Left kidney (tissue), 1 donor: ENCODE measurements at regions not wholly inside any gene's neighbourhood (a gene's known extent, or its start where the extent isn't known, plus 50 kb on each side); places are given as distances from the start of the nearest gene placed in this dataset.
"Not testable (repeated sequence)": the region's sequence is repeated elsewhere in the genome, so short reads cannot be mapped to it uniquely, and the experiment has no call there.

Experiments used
- DNase-seq: peaks from one replicate; pipeline ENCODE4 v3.0.0-alpha.2; 2013

- DNase-seq = not testable (repeated sequence)
These were observed 50.2 kb upstream of the FCGR2A start for GRCh38 chr1:161454865-161455707.

DNA sequence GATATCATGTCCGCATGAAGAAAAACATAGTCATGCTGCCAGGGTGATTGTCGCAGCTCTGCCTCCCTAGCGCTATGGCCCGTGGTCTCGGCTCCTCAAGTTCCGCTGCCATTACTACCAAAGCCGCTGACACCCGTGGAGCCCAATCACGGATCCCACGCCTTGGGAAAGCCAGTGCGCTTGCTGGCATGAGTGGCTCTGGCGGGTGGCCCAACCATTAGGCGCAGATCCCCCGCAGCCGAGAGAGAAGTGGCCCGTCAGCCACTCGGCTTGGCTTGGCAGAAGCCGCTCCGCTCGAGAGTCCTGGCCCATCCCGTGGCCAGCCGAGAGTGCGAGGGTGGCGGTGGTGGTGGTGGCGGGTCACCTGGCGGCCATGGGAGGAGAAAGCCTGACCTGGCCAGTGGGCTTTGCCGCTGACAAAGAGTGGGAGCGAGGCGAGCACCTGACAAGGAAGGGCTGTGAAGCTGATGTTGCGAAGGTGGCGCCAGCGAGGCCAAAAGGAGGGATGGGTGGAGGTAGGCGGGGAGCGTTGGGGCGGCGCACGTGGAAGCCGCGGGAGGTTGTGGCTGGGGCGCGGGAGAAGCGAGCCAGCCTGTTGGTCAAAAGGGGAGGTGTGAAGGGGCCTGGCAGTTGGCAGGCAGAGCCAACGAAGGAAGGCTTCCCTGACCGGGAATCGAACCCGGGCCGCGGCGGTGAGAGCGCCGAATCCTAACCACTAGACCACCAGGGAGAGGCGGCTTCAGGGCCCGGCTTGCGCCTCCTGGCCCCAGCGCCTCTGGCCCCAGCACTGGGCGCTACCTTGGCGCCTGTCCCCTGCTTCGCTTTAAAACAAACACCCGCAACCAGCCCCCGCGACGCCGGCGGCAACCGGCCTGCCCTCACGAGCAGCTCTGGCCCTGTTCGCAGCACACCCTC lies 51.0 kb upstream of the FCGR2A start:
- not testable (repeated sequence) for DNase-seq

DNA sequence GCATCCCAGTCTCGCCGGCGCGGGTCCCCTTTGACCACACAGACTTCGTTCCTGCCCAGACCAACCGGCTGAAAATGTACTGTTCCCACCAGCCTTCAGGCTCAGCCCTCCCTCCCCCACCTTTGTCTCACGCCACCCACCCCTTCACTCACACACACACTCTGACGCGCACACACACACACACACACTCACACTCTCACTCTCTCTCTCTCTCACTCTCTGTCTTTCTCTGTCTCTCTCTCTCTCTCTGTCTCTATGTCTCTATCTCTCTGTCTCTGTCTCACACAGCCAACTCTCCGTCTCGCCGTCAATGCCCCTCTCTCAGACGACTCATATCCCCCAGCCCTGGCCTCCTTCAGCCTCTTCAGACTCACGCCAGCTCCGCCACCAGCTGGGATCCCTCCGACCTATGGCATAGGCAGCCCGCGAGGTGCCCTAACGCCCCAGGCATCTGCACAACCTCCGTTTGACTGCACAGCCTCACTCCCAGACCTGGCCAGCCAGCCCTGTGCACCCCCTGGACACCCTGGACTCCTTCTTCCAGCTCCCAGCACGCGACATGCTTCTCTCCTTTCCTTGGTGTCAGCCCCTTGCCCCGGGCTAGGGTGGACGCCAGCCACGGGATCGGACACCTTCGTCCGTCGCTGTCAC lies 53.4 kb upstream of the FCGR2A start:
- DNase-seq = not testable (repeated sequence)

GRCh38 chr1:161447760-161448332 lies 57.4 kb upstream of the FCGR2A start:
- DNase-seq = not testable (repeated sequence)

GRCh38 chr1:161447040-161447759 lies 58.1 kb upstream of the FCGR2A start:
- not testable (repeated sequence) for DNase-seq

- not testable (repeated sequence) for DNase-seq
These were observed 60.5 kb upstream of the FCGR2A start for GRCh38 chr1:161444725-161445124.

DNA sequence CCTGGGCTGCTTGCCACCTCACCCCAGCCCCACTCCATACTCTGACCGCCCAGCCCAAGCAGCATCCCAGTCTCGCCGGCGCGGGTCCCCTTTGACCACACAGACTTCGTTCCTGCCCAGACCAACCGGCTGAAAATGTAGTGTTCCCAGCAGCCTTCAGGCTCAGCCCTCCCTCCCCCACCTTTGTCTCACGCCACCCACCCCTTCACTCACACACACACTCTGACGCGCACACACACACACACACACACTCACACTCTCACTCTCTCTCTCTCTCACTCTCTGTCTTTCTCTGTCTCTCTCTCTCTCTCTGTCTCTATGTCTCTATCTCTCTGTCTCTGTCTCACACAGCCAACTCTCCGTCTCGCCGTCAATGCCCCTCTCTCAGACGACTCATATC lies 61.0 kb upstream of the FCGR2A start:
- not testable (repeated sequence) for DNase-seq

- peak; percentile 59 for DNase-seq
These were observed 64.9 kb upstream of the FCGR2A start for GRCh38 chr1:161440312-161440894.

- no peak for DNase-seq
These were observed 65.7 kb upstream of the FCGR2A start for GRCh38 chr1:161439280-161440232.

DNA sequence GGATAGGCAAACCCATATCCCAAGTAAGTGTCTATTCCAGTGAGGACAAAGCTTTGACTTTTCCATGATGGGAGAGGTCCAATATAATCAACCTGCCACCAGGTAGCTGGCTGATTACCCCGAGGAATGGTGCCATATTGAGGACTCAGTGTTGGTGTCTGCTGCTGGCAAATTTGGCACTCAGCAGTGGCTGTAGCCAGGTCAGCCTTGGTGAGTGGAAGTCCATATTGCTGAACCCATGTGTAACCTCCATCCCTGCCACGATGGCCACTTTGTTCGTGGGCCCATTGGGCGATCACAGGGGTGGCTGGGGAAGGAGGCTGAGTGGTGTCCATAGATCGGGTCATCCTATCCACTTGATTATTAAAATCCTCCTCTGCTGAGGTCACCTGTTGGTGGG lies 65.5 kb upstream of the CFAP126 start:
- DNase-seq = not testable (repeated sequence)

GRCh38 chr1:161432091-161432490 lies 64.4 kb upstream of the CFAP126 start:
- DNase-seq = no peak

- no peak for DNase-seq
These were observed 60.2 kb upstream of the CFAP126 start for GRCh38 chr1:161427733-161428516.

- DNase-seq = not testable (repeated sequence)
These were observed 55.2 kb upstream of the CFAP126 start for GRCh38 chr1:161422914-161423313.

DNA sequence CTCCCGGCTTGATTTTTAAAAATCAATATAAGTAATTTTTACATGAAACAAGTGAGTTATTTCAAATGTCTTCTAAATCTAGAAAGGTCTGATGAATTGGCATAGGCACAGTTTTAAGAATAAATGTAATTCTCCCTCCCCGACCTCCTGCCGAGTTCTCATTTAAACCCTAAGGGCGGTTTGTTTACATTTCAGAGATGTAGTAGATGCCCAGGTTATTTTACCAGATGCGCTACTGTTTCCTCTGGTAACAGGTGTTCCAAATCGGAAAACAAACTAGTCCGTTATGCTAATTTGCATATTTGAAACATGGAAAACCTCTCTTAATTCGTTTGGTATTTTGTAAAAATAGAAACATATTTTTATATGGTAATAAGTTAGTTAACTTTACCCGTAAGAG lies 53.8 kb upstream of the CFAP126 start:
- DNase-seq = no peak

DNA sequence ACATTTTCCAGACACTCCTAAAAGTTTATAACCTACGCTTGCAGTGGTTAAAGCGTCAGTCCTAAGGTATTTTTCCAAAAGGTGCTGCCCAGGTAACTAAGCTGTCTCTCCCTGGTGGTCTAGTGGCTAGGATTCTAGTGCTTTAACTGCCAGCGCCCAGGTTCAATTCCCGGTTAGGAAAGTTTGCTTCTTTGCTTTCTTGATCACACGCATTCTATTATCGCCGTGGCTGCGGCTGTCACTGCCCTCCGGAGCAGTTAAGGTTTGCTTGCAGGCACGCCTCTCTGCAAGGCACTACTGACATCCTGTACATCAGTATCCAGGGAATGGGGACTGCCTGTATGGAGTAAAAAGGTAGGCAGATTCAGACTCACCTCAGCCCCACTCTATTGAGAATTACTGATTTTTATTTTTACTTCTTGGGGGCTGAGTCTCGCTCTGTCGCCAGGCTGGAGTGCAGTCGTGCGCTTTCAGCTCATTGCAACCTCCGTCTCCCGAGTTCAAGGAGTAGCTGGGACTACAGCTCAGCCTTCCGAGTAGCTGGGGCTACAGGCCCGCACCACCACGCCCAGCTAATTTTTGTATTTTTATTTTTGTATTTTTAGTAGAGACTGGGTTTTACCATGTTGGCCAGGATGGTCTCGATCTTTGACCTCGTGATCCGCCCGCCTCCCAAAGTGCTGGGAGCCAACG lies 53.2 kb upstream of the CFAP126 start:
- no peak for DNase-seq

GRCh38 chr1:161417536-161417935 lies 49.9 kb upstream of the CFAP126 start:
- DNase-seq = not testable (repeated sequence)
